Muscle of leg (tissue), 3 donors: ENCODE measurements at regions not wholly inside any gene's neighbourhood (a gene's known extent, or its start where the extent isn't known, plus 50 kb on each side); places are given as distances from the start of the nearest gene placed in this dataset.

ENCODE experiments used
- DNase-seq: peaks from one replicate; pipeline ENCODE4 v3.0.0; 2013
- H3K27ac ChIP-seq: one replicate; pipeline ENCODE4 v1.5.1; 2013; ENCODE audit warnings: mild to moderate bottlenecking, low read length, control low read depth
- H3K27me3 ChIP-seq: one replicate; pipeline ENCODE4 v1.6.1; 2013; ENCODE audit warnings: low read length; ENCODE audit not compliant: control insufficient read depth, insufficient read depth
- H3K36me3 ChIP-seq: one replicate; pipeline ENCODE4 v1.6.1; 2013; ENCODE audit warnings: low read length; ENCODE audit not compliant: control insufficient read depth, insufficient read depth
- H3K4me1 ChIP-seq: one replicate; pipeline ENCODE4 v1.6.1; 2013; ENCODE audit warnings: low read length; ENCODE audit not compliant: control insufficient read depth, insufficient read depth
- H3K4me3 ChIP-seq: one replicate; pipeline ENCODE4 v1.5.1; 2013; ENCODE audit warnings: low read length, control low read depth
- H3K9me3 ChIP-seq: replicated peaks from 2 replicates; pipeline ENCODE4 v1.6.1; 2013; ENCODE audit warnings: low read depth, low read length; ENCODE audit not compliant: control insufficient read depth
- WGBS: methylation state at CpG from one replicate; pipeline ENCODE4 v1.1.5; 2013; ENCODE audit warnings: missing lambda C conversion rate; ENCODE audit not compliant: insufficient coverage; 5-methylcytosine and 5-hydroxymethylcytosine counted together

GRCh38 chr22:17318817-17319216 is 50.4 kb upstream of the CECR2 start:
- H3K27ac ChIP-seq, result no peak overlapping the region
- no peaks in the 10 kb centered on the region for H3K36me3 ChIP-seq
- no peaks in the 10 kb centered on the region for H3K27me3 ChIP-seq
- H3K4me1 ChIP-seq, result peaks cover 4% of the 10 kb centered on the region
- WGBS, result 85% methylated on average over 3 of the region's 3 CpGs
- no peak for DNase-seq
- no peak overlapping the region for H3K4me3 ChIP-seq
- H3K9me3 ChIP-seq, result no peaks in the 10 kb centered on the region

GRCh38 chr22:17315310-17315709 is 54.0 kb upstream of the CECR2 start:
- Histone ChIP-seq H3K36me3 (no peaks in the 10 kb centered on the region), H3K4me1 (peaks cover 4% of the 10 kb centered on the region), H3K27me3 (no peaks in the 10 kb centered on the region), H3K4me3 (no peak overlapping the region), H3K27ac (no peak overlapping the region), H3K9me3 (no peaks in the 10 kb centered on the region)
- 68% methylated on average over 4 of the region's 7 CpGs for WGBS
- DNase-seq, result no peak

- DNase-seq, result no peak
- no peak overlapping the region for H3K4me3 ChIP-seq
- H3K36me3 ChIP-seq, result no peaks in the 10 kb centered on the region
- peaks cover 1% of the 10 kb centered on the region for H3K4me1 ChIP-seq
- H3K27me3 ChIP-seq, result no peaks in the 10 kb centered on the region
- no peaks in the 10 kb centered on the region for H3K9me3 ChIP-seq
- 73% methylated on average over 5 of the region's 9 CpGs for WGBS
- H3K27ac ChIP-seq, result no peak overlapping the region
These were observed 54.8 kb upstream of the CECR2 start for GRCh38 chr22:17314487-17314886.

GRCh38 chr22:17313626-17314025 is 55.6 kb upstream of the CECR2 start:
- Histone ChIP-seq H3K27me3 (no peaks in the 10 kb centered on the region), H3K27ac (no peak overlapping the region), H3K4me1 (no peaks in the 10 kb centered on the region), H3K4me3 (no peak overlapping the region), H3K9me3 (no peaks in the 10 kb centered on the region), H3K36me3 (no peaks in the 10 kb centered on the region)
- DNase-seq, result no peak
- 67% methylated on average over 9 of the region's 14 CpGs for WGBS

GRCh38 chr22:17307566-17307965 is 61.7 kb upstream of the CECR2 start:
- no peak overlapping the region for H3K27ac ChIP-seq
- no peak for DNase-seq
- no peaks in the 10 kb centered on the region for H3K36me3 ChIP-seq
- no peak overlapping the region for H3K4me3 ChIP-seq
- H3K27me3 ChIP-seq, result no peaks in the 10 kb centered on the region
- no peaks in the 10 kb centered on the region for H3K9me3 ChIP-seq
- H3K4me1 ChIP-seq, result no peaks in the 10 kb centered on the region
- 63% methylated on average over 4 of the region's 9 CpGs for WGBS

- Histone ChIP-seq H3K4me3 (no peak overlapping the region), H3K4me1 (no peaks in the 10 kb centered on the region), H3K27me3 (no peaks in the 10 kb centered on the region), H3K9me3 (no peaks in the 10 kb centered on the region), H3K27ac (no peak overlapping the region), H3K36me3 (no peaks in the 10 kb centered on the region)
- no peak for DNase-seq
- WGBS, result 57% methylated on average over 1 of the region's 5 CpGs
These were observed 64.2 kb upstream of the CECR2 start for GRCh38 chr22:17305076-17305475.

GRCh38 chr22:17303840-17304779 is 65.2 kb upstream of the CECR2 start:
- WGBS, result 77% methylated on average over 17 of the region's 21 CpGs
- Histone ChIP-seq H3K27ac (no peak overlapping the region), H3K4me1 (no peaks in the 10 kb centered on the region), H3K36me3 (no peaks in the 10 kb centered on the region), H3K4me3 (no peak overlapping the region), H3K9me3 (no peaks in the 10 kb centered on the region), H3K27me3 (no peaks in the 10 kb centered on the region)
- DNase-seq, result no peak

GRCh38 chr22:17303441-17303839 is 65.8 kb upstream of the CECR2 start:
- 94% methylated on average over 11 of the region's 15 CpGs for whole genome bisulfite sequencing
- no peaks in the 10 kb centered on the region for H3K36me3 ChIP-seq
- H3K27ac ChIP-seq, result no peak overlapping the region

GRCh38 chr22:17302616-17303015 is 66.6 kb upstream of the CECR2 start:
- no peak overlapping the region for H3K27ac ChIP-seq
- no peaks in the 10 kb centered on the region for H3K4me1 ChIP-seq
- H3K27me3 ChIP-seq, result no peaks in the 10 kb centered on the region
- H3K4me3 ChIP-seq, result no peak overlapping the region
- WGBS, result no CpG with 5 or more reads among the region's 1 CpG
- no peak for DNase-seq
- no peaks in the 10 kb centered on the region for H3K9me3 ChIP-seq
- H3K36me3 ChIP-seq, result no peaks in the 10 kb centered on the region

More at GRCh38 chr22:17303441-17303839, 65.8 kb upstream of the CECR2 start:
- H3K4me1 ChIP-seq, result no peaks in the 10 kb centered on the region
- DNase-seq, result no peak
- H3K9me3 ChIP-seq, result no peaks in the 10 kb centered on the region
- H3K4me3 ChIP-seq, result no peak overlapping the region
- no peaks in the 10 kb centered on the region for H3K27me3 ChIP-seq

GRCh38 chr22:17300926-17301325 is 68.3 kb upstream of the CECR2 start:
- Histone ChIP-seq H3K9me3 (no peaks in the 10 kb centered on the region), H3K4me1 (no peaks in the 10 kb centered on the region), H3K4me3 (no peak overlapping the region), H3K36me3 (no peaks in the 10 kb centered on the region), H3K27me3 (no peaks in the 10 kb centered on the region), H3K27ac (no peak overlapping the region)
- WGBS, result 85% methylated on average over 2 of the region's 2 CpGs
- no peak for DNase-seq
